NCI-H146 treated with DMSO at 0.1 percent for 48 hours (cell line): ENCODE measurements at regions not wholly inside any gene's neighbourhood (a gene's known extent, or its start where the extent isn't known, plus 50 kb on each side); places are given as distances from the start of the nearest gene placed in this dataset.

Source experiments
- DNase-seq: peaks from one replicate; lab custom pipeline; 2025; ENCODE audit not compliant: unreplicated experiment; lab: John Stamatoyannopoulos, UW

DNA sequence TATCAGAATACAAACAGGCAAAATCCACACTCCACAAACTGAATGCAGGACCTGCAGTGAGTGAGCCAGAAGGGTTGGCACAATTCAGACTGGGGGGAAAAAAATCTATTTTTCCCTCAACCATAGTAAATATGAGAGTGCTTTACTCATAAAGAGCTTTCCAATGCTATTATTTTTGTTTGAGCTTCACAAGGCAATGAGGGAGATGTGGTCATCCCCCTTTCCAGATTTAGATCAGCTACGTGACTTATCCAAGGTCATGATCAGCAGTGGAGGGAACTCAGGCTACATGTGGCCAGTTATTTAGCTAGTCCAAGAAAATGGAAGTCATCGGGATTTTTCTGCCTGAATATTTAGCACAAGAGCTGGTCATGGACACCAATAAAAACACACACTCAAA lies 120.4 kb upstream of the KLF7 start:
- no peak for DNase-seq

GRCh38 chr2:207288628-207289027 lies 122.9 kb upstream of the KLF7 start:
- DNase-seq = no peak

GRCh38 chr2:207289295-207290018 lies 123.7 kb upstream of the KLF7 start:
- no peak for DNase-seq

DNA sequence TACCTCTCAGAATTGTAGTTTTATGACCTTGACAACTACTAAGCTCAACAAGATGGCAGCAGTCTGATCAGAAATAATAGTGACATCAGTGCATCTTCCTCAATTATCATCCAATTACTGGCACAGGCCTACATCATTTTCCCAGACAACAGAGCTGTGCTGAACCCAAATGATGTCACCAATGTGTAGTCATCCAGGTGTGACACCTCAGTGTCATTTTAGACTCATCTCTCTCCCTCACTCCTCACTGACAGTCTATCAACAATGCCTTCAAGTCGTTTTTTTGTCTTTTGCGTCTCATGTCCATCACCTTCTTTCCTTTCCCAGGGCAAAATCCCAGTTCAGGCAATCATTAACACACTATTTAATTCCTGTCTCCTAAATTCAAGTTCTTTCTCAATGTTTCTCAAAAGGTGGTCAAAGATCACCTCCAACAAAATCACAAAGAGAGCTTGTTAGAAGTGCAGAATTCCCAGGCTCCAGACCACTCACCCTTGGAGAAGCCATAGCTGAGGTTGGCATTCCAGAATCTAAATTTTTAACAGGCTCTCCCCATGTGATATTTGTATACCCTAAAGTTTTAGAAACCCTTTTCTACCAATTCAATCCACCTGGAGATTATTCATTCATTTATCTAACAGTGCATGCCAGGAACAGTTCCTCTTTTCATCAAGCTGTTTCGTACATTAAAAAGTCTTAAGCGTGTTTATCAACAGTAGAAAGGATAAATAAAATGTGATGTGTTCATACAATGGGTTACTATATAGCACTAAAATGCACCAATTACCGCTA lies 125.3 kb upstream of the KLF7 start:
- no peak for DNase-seq

DNA sequence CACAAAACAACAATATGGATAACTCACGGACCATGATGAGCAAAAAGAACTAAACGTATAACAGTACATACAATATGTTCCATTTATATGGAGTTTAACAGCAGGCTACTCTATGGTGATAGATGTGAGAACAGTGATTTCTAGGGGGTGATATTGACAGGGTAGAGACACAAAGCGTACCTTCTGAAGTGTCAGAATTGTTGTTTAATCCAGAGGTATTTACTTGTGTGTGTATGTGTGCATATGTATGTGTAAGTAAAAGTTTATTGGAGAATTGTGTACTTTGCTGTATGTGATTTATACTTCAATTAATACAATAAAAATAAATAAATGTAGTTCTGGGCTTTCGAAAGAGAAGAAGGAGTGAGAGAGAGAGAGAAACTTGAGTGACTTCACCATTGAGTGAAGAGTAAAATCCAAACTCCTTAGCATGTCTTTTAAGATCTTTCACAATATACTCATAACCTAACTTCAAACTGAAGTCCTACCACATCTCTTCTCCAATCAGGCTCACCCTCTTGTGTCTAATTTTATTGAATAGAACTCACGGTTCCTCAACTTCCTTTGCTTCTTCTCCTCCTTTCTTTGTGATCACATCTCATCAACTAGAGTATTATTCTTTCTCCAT lies 126.0 kb upstream of the KLF7 start:
- no peak for DNase-seq

DNA sequence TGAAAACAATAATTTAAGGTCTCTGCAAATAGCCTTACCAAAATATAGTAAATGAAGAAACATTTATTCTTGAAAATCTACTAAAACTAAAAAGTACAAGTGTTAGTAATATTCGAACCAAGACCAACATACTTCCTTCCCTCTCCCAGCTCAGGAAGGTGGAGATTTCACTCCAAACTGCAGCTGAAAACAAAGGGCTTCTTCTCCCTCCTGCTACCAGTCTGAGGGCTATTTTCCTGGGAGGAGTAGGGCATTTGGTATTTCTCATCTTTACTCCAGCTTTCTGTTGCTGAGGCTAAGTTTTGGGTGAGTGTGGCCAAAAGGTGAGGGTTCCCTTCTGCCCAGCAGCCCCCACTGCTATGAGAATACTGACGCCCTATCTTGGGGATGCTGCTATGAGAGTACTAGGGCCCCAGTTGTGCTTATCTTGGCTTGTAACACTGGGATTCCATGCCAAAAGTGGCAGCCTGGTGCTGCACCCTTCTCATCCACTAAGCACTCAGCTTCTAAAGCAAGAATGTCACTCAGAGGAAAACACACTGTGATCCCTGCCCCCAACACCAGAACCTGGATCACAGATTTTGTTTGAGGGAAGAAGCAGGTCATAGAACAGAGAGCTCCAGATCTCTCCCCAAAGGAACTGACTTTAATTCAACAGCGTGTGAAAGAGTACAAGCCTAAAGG lies 130.7 kb upstream of the KLF7 start:
- DNase-seq = no peak

DNA sequence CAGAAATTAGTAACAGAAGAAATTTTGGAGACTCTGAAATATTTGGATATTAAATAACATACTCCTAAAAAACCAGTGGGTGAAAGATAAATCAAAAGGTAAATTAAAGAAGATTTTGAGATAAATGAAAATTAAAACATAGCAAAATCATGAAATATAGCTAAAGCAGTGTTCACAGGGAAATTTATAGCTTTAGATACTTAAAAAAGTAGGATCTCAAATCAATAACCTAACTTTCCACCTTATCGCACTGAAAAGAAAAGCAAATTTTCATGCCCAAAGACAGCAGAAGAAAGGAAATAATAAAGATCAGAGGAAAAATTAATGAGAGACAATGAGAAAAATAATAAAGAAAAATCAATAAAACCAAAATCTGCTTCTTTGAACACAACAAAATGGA lies 135.1 kb upstream of the KLF7 start:
- DNase-seq = no peak

GRCh38 chr2:207304761-207305160 lies 139.0 kb upstream of the KLF7 start:
- DNase-seq = no peak

- DNase-seq = no peak
Observed at GRCh38 chr2:207308519-207309224, 142.9 kb upstream of the KLF7 start.

GRCh38 chr2:207311316-207312005 lies 145.7 kb upstream of the KLF7 start:
- DNase-seq = no peak

DNA sequence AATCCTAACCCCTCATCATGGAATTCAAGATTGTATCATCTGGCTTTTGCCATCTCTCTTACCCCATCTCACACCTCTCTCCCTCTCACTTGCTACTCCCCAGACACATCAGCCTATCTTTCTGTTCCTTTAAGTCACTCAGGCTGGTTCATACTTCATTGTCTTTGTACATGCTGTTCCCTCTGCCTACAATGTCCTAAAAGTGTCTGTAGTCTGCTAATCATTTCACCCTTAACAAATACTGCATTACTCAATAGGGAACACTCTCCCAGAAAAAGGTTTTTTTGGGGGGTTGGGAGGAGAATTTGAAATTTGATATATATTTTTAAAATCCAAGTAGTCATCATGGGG lies 146.2 kb upstream of the KLF7 start:
- DNase-seq = no peak

DNA sequence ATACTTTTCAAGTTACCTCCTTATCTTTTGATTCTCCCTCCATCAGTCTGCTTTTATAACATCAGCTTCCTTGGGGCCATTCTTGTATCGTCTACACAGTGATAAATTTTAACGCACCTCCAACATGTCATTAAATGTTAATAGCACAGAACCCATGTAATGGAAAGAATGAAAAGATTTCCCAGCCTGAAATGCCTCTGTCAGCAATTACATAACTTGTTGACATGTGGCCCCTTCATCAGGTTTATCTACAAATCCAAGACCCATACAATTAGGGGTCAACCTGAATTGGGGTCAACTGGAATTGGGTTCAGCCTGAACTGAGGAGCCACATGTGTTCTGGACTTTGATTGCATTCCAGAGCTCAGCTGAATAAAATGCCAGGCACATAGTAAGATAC lies 148.2 kb upstream of the KLF7 start:
- no peak for DNase-seq

GRCh38 chr2:207315131-207315530 lies 149.4 kb upstream of the KLF7 start:
- DNase-seq = no peak

DNA sequence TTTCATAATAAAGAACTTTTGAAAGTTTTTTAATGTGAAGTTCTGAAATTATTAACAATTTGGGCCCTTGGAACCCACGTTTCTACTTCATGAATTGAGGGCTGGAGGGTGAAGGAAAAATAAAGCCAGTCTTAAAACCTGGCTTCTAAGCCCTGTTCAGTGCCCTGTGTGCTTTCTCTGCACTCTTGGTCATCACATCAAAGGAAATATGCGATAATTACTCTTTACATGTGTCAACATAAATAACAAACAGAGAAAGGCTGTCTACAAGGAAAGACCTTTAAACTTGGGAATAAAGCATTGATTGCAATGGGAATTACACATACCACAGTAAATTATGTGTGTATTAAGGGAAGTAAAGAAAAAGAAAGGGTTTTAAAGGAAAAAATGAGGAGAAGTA lies 150.7 kb upstream of the KLF7 start:
- DNase-seq = no peak

DNA sequence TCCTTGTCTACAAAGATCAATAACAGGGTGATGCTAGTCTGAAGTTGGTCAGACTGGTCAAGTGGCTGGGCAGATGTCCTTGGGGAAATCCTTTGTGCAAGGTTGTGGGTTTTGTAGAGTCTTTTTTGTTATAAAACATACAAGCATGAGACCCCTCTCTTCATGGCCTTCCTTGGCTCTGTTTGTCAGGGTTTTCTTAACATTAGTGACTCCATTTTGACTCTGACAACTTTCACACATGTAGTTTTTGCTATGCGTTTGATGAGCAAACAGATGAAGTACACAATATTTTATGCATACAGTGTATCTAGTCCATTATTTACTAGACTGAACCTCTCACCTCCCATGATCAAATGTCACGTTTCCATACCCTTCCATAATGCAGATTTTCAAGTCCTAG lies 151.2 kb upstream of the KLF7 start:
- no peak for DNase-seq

- DNase-seq = no peak
Observed at GRCh38 chr2:207317378-207317984, 151.7 kb upstream of the KLF7 start.

DNA sequence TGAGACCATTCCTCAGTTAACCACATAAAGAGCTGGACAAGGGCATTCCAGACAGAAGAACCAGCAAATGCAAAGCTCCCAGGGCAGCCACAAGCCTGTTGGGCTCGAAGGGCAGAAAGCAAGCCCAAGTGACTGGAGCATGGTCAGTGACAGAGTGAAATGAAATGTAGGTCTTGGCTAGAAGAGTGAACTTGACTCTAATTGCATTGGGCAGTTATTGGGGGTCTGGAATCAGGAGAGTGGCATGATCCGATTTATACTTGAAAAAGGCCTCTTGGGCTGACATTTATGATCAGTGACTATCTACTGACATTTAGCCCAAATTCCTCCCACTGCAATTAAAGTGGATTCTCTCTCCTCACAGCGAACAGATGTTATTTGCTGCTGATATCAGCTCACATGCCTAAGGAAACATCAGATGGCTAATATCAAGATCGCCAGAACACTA lies 152.5 kb upstream of the KLF7 start:
- DNase-seq = no peak

GRCh38 chr2:207319316-207319715 lies 153.6 kb upstream of the KLF7 start:
- DNase-seq = no peak

DNA sequence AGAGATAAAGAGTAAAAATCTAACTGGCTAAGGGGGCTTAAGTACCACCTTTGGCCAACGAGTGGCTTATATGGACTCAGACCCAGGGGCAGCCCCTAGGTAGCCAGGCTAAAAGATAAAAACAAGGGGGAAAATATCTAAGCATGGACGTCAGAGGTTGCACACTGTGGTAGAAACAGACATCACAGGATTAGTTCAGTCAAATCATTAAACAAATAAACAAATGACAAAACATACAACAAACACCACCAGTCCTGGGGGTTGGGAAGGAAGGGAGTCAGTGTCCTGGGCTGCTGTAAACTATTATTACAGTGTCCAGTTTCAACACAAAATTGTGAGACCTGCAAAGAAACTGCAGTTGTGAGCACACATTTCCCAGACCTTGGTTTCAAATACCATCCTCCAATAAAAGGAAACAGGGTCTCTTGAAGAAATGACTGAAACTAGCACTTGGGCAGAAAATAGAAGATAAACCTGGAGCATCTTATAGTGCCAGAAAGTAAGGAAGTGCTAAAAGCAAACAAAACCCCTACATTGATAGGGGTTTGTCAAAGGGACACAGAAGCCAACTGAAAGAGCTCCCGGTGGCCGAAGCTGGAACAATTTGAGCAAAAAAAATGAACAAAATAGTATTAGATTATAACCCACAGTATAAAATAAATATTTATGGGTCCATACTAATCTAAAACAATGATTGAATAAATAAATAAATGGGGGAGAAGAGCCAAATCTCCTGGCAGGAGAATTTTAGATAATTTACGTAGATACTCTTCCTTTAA lies 154.8 kb upstream of the KLF7 start:
- DNase-seq = no peak
